ENCODE measurements at regions not wholly inside any gene's neighbourhood (a gene's known extent, or its start where the extent isn't known, plus 50 kb on each side); places are given as distances from the start of the nearest gene placed in this dataset.

DNA sequence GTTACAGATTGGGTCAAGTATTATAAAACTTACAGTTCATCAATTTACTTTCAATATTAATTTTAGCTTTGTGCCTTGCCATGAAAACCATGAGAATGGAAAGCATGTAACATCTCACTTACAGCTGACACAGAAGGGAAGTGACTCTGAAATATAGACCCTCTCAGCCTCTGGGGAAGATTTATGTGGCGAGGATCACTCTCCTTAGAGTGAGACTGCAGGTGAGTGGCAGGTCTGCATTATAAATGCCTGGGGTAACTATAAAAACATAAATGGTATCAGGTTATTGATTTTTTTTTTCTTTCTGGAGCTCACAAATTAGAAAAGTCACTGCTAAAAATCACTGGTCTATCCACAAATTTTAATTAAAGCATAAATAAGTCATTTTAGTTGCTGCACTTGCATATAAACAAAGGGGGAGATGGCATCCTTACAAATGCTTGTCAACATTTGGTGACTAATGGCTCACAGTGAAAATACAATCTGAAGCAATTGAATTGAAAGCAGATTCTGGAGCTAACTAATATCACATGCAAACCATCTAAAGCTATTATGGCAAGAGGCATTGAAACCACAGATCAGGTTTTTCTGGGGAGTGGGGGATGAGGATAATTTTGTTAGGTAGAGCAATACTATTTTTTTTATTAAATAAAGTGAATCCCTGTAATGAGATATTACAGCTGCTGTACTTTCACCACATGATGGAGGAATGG is 200.9 kb downstream of the TM2D1 start:
- no peak for FAIRE-seq
- no peak for DNase-seq (ENCODE audit: low spot score)

DNA sequence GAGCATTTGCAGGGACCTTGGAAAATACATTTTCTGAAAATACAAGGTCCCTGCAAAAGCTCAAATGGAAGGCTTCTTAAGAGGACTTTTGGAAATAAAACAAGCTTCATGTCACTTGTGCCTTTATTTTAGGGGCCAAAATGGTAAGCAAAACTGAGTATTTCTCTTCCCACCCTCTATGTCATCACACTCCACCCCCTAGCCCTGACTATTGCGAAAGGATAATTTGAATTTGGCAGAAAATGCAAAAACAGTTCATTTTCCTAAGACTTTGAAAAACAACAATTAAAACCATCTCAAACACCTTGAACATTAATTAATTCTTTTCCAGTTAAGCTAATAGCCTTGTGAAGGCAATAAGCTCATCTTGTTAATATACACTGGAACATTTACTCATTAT is 201.7 kb downstream of the TM2D1 start:
- DNase-seq (ENCODE audit: low spot score) (no peak), FAIRE-seq (no peak)

DNA sequence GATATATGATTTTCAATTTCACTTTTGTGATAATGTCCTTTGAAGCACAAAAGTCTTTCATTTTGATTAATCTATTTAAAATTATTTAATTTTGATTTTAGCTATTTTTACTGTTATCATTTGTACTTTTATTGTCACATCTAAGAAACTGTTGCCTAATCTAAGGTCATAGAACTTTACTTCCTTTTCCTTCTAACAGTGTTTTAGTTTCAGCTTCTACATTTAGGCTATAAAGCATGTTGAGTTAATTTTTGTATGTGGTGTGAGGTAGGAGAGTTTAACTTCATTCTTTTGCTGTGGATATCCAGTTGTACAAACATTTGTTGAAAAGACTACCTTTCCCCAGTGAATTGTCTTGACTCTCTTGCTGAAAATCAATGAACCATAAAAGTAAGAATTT is 204.5 kb downstream of the TM2D1 start:
- FAIRE-seq (no peak), DNase-seq (ENCODE audit: low spot score) (no peak)

DNA sequence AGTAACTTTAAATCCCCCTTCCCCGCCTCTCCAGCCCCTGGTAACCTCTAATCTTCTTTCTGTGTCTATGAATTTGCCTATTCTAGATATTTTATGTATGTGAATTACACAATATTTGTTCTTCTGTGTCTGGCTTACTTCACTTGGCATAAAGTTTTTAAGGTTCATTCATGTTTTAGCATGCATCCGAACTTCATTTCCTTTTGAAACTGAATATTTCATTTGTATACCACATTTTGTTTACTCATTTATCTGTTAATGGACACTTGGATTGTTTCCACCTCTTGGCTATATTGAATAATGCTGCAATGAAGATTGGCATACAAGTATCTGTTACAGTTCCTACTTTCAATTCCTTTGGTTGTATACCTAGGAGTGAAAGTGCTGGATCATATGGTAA is 205.3 kb downstream of the TM2D1 start:
- DNase-seq (ENCODE audit: low spot score) = no peak
- no peak for FAIRE-seq

DNA sequence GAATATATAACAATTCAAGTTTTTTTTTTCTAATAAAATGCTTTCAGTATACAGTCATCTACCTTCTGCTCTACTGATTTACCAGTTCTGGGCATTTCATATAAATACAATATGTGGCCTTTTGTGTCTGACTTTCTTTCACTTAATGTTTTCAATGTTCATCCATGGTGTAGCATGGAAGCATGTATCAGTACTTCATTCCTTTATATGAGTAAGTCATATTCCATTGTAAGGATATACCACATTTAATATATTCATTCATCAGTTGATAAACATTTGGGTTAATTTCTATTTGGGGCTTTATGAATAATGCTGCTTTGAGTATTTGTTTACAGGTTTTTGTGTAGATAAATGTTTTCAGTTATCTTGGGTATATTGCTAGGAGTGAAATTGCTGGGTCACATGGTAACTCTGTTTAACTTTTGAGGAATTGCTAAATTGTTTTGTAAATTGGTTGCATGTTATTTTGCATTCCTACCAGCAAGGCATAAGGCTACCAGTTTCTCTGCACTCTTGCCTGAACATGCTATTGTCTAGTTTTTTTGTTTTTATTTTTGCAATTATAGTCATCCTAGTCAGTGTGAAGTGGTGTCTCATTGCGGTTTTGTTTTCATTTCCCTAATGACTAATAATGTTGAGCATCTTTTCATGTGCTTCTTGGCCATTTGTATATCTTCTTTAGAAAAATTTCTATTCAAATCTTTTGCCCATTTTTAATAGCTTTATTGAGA is 206.1 kb downstream of the TM2D1 start:
- FAIRE-seq = no peak
- DNase-seq (ENCODE audit: low spot score) = no peak

DNA sequence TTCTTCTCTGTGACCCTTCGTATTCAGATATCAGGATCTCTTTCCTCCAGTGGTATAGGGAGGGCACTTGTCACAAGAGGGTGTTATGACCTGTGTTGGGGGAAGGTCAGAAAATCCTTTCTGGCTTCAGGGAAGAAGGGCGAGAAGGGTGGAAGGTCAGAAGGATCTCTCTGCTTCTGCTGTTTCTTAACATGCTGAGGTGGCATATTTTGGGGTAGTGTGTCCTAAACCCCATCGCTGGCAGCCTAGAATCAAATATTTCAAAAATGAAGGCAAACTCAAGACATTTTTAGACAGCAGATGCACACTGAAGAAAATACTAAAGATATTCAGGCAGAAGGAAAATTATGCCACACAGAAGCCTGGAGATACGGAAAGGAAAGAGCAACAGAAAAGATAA is 207.6 kb downstream of the TM2D1 start:
- FAIRE-seq (no peak), DNase-seq (ENCODE audit: low spot score) (no peak)

DNA sequence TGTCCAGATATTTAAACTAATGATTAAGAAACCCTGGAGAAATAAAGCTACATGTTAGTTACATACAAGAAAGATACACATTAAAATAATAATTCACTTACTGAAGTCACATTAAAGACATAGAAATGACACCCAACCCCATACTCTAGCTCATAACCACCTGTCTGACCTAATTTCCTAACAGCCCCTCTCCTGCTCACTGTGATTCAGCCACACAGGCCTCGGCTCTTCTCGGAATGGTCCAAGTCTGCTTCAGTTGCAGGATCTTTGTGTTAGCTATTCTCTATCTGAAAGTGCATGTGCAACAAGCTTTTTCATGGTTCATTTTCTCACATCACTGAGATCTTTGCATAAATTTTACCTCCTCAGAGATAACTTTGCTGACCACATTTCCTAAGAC is 209.8 kb downstream of the TM2D1 start:
- no peak for DNase-seq (ENCODE audit: low spot score)
- FAIRE-seq = no peak
